Testis (tissue), 2 donors: ENCODE measurements at regions not wholly inside any gene's neighbourhood (a gene's known extent, or its start where the extent isn't known, plus 50 kb on each side); places are given as distances from the start of the nearest gene placed in this dataset.

Experiments
- POLR2A ChIP-seq: fragments of 450-650 bp; IDR thresholded peaks from one replicate; pipeline ENCODE4 v1.6.1; 2017; ENCODE audit warnings: antibody characterized with exemption, mild to moderate bottlenecking, moderate library complexity
- TF ChIP-seq, protein P1 (sequence below), 3 experiments: fragments of 450-650 bp in 2 of 3; fragments of 200-600 bp in 1 of 3; sonication (generic) in 1 of 3; IDR thresholded peaks; one replicate each; pipeline ENCODE4 v1.5.1; 2016 to 2019; ENCODE audit warnings: antibody characterized with exemption in 3 of 3, mild to moderate bottlenecking in 2 of 3, moderate library complexity in 1 of 3

DNA sequence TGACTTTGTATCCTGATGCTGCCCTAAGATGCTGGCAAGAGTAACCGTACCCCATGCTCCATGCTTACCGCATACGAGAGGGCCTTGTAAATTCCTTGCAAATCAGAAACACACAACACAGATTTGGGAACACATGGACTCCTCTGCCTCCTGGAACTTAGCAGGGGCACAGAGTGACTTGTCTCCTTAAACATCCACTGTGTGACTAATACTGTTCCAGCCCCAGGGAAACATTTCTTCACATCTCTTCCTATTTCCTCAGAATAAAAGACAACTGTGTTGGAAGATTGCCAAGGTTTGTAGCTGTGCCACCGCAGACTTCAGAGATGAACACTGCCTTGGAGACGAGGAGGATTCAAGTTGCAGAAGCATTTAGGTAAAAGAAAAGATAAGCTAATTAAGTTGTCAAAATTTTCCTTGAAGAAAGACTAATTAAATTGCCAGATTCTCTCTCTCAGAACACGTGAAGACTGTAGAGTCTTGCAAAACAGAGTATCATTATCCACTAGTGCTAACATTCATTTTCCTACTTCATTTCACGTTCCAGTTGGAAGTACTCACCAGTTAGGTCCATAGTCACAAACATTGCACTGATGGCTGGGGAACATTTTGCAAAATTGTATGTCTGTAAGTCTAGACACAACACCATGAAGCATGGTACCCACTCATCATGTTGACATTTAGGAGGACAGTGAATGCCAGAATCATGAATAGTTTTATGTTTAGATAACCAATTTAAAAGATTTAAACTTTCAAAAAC is 188.8 kb downstream of the TSN start:
- TF ChIP-seq, protein P1, sequence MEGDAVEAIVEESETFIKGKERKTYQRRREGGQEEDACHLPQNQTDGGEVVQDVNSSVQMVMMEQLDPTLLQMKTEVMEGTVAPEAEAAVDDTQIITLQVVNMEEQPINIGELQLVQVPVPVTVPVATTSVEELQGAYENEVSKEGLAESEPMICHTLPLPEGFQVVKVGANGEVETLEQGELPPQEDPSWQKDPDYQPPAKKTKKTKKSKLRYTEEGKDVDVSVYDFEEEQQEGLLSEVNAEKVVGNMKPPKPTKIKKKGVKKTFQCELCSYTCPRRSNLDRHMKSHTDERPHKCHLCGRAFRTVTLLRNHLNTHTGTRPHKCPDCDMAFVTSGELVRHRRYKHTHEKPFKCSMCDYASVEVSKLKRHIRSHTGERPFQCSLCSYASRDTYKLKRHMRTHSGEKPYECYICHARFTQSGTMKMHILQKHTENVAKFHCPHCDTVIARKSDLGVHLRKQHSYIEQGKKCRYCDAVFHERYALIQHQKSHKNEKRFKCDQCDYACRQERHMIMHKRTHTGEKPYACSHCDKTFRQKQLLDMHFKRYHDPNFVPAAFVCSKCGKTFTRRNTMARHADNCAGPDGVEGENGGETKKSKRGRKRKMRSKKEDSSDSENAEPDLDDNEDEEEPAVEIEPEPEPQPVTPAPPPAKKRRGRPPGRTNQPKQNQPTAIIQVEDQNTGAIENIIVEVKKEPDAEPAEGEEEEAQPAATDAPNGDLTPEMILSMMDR (IDR thresholded peaks at IDR 0.05) = no peak
- TF ChIP-seq POLR2A = no peak
